LNCAP (cell line): ENCODE measurements at regions not wholly inside any gene's neighbourhood (a gene's known extent, or its start where the extent isn't known, plus 50 kb on each side); places are given as distances from the start of the nearest gene placed in this dataset.

ENCODE experiments used
- CTCF ChIP-seq: fragments of 450-650 bp; IDR thresholded peaks from 2 replicates; pipeline ENCODE4 v1.5.1; 2017; ENCODE audit warnings: mild to moderate bottlenecking

DNA sequence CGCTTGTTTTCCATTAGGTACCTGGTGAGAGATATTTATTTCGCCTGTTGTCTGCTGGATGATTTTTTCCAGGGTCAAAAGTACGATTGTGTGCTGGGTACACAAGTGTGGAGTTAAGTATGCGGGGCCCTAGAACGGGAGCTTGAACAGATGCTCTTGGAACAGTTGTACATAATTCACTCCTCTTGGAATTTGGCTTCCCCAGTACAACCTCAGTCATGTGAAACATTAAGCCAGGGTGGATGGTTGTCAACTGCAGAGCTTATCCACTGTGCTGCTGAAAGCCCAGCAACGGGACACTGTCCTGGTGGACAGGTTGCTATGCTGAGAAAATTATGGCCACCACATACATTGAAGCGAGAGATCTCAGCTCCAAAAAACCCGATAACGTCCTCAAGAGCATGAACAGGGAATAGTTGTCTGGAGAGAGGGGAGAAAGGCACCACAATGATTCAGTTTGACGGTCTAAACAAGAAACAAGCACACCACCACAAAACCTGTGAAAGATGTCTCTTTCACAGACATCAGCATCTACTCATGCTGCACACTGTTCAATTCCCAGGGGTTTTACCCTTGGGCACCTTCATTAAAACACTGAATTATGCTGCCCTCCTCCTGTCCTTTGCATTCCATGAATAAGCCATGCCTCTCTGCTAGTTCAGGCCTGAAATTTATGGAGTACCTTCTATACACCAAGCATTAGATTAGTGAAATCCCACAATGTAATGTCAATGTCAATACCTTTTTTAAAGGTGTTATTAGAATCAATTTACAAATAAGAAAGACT, 176.8 kb upstream of the TRIB2 start:
- no peak for TF ChIP-seq CTCF

GRCh38 chr2:12543076-12543977, 173.4 kb upstream of the TRIB2 start:
- no peak for TF ChIP-seq CTCF

- TF ChIP-seq CTCF, result no peak
Measured at GRCh38 chr2:12543978-12544558, 172.7 kb upstream of the TRIB2 start.

DNA sequence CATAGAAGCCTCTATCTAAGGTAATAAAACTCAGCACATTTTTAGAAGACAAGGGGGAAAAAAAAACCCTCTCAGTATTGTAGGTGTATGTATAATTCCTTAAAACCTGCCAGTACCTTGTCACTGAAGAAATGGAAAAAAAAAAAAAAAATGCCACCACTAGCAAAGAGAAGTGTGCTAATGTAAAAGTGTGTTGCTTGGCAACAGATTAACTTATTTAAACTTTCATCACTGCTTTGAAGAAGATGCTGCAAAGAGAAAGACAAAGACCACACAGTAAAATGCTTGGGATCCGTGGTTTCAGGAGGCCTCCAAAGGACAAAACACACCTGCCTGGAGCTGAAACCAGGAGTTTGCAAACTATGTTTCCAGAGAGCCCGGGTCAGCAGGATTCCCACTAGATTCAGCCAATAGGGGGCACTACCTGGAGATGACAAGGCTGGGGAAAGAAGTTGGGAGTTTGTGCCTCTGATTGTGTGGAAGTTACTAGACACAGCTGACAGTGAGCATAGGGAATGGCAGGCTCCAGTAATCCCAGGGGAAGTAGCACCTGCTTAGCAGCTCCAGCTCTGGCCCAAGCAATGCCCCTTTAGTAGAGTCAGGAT, 169.1 kb upstream of the TRIB2 start:
- no peak for TF ChIP-seq CTCF

DNA sequence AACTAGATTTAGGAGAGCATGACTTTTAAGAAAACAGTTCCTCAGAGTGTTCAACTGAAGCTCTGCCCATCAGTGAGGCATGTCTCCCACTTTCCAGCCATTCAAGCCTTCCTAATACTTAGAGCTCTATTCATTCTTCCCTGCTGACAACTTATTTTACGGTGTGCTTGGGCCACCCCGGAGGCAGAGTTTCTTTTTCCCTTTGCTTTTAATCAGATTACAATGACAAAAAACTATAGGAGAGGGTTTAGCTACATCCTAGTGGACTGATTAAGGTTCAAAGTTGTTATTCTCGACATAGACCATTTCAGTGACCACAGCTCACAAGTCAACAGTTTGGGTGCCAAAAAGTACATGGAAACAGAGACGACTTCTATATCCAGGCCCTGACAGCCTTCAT, 167.8 kb upstream of the TRIB2 start:
- TF ChIP-seq CTCF, result no peak

GRCh38 chr2:12549641-12550040, 167.1 kb upstream of the TRIB2 start:
- TF ChIP-seq CTCF, result no peak

DNA sequence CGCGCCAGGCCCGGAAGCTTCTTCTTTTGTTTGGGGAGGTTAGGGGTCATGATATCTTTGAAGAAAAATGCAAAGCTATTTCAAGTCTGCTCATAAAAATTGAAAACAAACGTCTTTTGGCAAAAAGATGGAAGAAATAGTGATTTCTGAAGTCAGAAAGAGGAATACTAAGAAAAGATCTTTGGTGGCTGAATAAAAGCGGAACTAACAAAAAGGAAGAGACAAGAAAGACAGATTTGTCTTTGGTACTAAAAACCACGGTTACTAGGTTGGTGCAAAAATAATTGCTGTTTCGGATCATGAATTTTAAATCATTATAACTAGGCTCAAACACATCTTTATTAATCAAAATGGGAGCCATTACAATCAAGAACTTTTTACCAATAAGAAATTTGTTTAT, 164.6 kb upstream of the TRIB2 start:
- no peak for TF ChIP-seq CTCF
